HG02885 (cell line): ENCODE measurements at regions not wholly inside any gene's neighbourhood (a gene's known extent, or its start where the extent isn't known, plus 50 kb on each side); places are given as distances from the start of the nearest gene placed in this dataset.

ENCODE experiments used
- ATAC-seq: cut with Tn5 transposase; IDR thresholded peaks from one replicate; pipeline ENCODE4 v1.9.1; 2021; ENCODE audit warnings: mild to moderate bottlenecking; ENCODE audit not compliant: unreplicated experiment, poor library complexity

DNA sequence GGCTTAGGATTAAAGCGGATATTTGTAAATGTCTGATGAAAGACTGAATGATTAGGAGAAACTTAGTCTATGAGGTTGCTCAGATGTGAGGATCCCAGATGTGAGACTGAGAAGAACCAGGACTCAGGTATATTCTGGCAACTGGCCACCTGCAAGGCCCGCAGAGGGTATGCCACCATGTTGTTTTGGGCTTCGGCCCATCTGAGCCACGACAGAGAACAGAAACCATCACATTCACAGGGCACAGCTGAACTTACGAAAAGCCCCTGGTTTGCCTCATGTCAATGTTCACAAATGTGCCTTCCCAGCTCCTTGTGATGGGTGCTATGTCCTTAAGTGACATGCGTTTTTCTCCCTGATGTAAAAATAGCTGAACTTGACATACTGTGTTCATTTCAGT lies 412.5 kb upstream of the RORA start:
- no peak for ATAC-seq

DNA sequence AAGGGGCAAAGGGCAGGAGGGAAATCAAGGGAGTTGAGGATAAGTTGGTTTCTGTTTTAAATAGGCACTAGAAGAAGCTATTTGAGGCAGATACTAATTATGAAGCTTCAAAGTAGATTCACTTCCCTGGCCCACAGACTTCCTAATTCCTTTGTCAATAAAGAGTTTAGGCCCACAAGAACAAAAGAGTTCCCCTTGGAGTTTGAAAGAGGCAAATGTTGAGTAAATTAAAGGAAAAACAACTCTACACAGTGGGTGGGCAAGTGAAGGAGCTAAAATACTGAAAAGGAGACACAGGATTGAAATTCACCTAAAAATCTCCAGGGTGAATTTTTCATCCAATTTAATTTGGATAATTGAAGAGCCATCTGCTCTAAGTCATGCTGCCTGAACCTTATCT lies 411.7 kb upstream of the RORA start:
- ATAC-seq, result no peak

- no peak for ATAC-seq
Observed at GRCh38 chr15:61639491-61639890, 410.4 kb upstream of the RORA start.

- no peak for ATAC-seq
Observed at GRCh38 chr15:61634837-61635236, 405.7 kb upstream of the RORA start.

DNA sequence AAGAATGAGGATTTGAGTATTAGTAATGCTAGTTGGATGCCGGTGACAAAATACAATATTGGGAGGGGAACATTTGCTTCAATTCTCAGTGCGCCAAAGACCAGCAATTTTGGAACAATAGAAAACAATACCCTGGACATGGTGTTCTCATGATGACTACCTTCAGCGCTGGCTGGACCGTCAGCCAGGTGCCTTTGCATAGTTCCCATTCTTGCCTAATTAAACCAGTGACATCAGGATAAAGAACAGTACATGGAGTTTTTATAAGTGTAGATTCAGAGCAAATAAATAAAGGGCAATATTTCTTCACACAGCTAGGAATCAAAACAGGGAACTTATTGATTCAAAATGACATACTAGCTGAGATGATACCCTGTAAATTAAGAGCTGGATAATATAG lies 404.8 kb upstream of the RORA start:
- no peak for ATAC-seq

DNA sequence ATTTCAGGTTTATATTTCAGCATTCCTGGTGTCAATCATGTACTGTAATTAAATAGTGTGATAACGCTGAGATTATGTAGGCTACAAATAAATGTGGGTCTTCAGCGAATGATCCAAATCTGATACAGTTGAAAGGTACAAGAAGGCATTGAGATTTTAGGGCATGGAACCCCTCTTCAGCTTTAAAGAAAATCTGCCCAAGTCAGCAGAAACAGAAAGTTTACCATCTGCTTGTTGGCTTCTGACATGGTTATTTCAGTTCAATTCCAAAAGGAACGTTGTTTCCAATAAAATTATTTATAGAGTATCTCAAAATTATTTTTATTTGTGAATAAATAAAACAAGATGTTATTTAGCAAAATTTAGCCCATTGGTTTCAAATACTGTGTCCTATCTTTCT lies 400.2 kb upstream of the RORA start:
- ATAC-seq, result no peak

GRCh38 chr15:61624950-61625349 lies 395.8 kb upstream of the RORA start:
- ATAC-seq, result no peak

- ATAC-seq, result no peak
Observed at GRCh38 chr15:61623746-61624145, 394.6 kb upstream of the RORA start.

GRCh38 chr15:61621865-61622264 lies 392.8 kb upstream of the RORA start:
- no peak for ATAC-seq

DNA sequence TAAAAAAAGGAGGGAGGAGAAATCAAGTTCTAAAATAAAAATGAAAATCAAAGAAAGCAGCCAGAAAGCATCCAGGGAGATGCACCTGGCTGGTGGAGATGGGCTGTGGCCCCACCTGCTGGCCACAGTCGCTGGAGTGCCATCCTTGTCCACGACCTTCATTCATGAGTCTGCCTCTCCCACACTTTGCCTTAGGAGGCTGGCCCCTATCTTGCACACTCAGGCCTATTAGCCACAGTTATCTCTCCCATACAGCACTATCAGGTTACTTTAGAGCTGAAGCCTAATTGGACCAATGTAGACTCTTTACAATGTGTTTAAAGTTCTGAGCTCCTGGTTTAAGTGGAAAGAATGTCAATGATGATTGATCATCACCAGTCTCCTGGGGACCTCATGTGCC lies 392.0 kb upstream of the RORA start:
- no peak for ATAC-seq

DNA sequence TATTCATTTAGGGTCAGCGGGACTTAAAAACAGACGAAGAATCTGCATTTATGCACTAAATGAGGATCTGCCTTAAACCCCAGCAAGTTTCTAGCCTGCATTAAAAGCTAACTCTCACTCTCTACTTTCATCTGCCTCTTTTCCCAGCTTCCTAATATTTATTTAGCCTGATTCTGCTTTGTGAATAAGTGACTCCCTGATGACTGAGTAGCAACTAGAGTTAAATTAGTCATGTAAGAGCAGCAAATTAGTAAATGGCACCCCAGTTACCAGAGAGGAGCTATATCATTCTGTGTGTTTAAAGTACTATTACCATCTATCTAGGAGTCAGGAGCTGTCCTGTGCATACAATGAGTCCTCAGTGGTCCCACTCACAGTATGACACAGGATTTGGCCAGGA lies 391.0 kb upstream of the RORA start:
- no peak for ATAC-seq

DNA sequence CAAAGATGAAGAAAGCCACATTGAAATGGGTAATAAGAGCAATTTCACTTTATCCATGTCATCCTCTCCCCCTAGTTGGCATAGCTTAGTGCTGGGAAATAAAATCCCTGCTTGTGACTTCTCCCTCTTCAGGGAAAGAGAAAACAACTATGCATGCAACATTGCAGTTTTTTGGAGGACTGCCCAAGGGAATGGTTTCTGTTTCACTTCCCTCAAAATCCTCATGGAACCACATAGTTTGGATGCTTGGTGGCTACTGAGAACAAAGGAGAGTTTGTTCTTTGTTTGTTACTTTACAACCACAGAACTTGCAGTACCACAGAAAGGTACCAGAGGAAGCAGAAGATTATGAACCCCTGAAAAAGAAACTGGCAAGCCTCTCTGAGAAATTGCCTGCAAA lies 384.6 kb upstream of the RORA start:
- ATAC-seq, result no peak

DNA sequence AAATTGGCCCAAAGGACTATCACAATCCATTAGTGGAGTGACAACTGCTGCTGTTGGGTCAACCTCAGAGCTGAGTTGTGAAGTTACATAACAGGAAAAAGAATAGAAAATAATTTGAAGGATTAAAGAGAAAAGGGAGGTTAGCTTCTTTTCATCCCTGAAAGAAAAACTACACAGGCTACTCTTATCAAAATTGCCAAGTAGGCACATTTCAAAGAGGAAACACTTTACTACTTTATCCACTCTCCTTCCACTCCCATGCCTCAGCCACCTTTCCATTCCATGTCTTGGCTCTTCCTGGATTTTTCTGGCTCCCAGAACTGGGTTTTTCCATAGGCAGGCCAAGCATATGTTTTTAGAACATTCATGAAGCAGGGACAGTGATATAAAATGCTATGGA lies 384.0 kb upstream of the RORA start:
- ATAC-seq, result no peak

- ATAC-seq, result no peak
Observed at GRCh38 chr15:61612111-61612510, 383.0 kb upstream of the RORA start.

DNA sequence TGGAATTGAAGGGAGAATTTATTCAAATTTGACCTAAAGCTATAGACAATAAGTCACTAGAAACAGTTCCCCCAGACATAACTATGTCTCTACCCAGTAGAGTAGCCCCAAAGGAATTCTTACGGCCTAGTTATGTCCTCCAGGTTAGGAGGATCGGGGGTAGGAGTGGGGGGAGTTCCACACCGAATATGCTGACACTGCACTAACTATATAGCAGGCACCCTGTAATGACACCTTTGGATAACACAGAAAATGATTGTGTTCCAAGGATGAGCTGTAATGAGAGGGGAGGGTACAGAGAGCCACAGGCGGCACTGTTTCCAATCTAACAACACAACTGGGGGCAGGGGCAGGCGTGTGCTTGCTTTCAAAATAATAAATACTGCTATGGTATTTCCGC lies 376.2 kb upstream of the RORA start:
- no peak for ATAC-seq

GRCh38 chr15:61598655-61599054 lies 369.6 kb upstream of the RORA start:
- no peak for ATAC-seq

GRCh38 chr15:61584410-61584809 lies 355.3 kb upstream of the RORA start:
- no peak for ATAC-seq

DNA sequence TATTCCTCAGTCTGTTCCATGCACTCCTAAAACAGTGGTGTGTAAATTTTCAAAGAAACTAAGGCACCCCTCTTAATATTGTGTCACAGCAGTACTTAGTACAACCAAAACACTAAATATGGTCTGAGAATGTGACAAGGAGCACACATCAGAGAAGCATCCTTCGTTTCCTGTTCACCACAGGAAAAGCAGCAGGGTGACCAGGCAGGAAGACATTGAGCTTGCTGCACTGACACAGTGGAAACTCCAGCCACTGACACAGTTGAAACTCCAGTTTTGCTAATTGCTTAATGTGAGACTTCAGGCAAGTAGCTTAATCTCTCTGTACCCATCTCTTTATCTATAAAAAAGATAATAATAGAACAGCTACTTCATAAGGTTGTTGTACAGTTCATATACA lies 353.0 kb upstream of the RORA start:
- no peak for ATAC-seq

DNA sequence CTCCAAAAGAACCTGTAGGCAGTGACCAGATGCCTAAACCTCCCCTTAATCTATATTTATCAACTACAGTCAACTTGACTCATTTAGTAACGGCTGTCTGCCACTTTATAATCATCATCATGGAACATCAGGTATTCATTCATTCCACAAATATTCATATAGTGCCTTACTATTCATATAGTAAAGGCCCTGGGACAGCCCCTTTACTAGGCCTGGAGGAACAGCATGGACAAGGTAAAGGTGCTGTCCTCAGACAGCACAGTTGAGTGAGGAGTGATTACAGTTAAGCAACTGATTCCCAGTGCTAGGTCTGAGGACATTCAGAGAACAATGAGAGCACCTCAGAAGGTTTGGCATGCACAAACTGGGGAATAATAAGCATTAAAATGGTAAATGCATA lies 346.5 kb upstream of the RORA start:
- ATAC-seq, result no peak

DNA sequence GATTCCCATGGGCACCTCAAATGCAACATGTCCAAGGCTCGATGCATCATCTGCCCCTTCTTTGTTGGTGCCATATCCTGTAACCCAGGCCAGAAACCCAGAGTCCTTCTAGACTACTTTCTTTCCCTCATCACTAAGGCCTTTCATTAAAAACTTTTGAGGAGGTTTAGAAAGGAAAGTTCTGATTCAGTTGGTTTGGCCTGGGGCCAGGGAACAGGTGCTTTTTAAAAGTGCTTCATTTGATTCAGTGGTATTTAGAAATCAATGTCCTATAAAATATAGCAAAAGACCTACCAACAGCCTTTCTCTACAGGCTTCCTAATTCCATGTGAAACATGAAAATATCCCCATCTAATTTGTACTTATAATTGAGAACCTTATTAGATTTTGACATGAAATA lies 341.9 kb upstream of the RORA start:
- ATAC-seq, result no peak

DNA sequence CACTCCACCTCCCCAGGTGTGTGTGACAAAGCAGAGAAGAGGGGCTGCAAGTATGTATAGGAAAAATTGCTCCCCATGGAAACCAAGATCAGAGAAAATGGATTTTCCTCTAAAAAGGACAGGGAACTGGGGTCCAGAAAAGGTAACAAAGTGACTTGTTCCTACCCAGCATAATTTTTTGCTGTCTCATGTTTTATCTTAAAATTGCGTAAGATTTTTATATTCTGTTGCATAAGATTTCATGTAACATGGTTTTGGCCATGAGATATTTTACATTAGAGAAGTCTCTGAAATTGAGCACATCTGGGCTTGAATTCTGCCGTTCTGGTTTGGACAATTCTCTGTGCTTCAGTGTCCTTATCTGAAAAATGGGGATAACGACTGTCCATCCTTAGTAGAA lies 335.7 kb upstream of the RORA start:
- no peak for ATAC-seq

GRCh38 chr15:61558172-61559136 lies 329.4 kb upstream of the RORA start:
- no peak for ATAC-seq
